Fibroblast of skin of left biceps (primary cell): ENCODE measurements at regions not wholly inside any gene's neighbourhood (a gene's known extent, or its start where the extent isn't known, plus 50 kb on each side); places are given as distances from the start of the nearest gene placed in this dataset.
A peak's percentile ranks its signal among the peaks of the same experiment; 100 is the strongest.

ENCODE experiments used
- DNase-seq, 2 experiments: peaks; one replicate each; pipeline ENCODE4 v3.0.0-alpha.2; 2013; ENCODE audit warnings: low read depth in 2 of 2

- no peak for DNase-seq
Measured at GRCh38 chr6:144877118-144877517, 592.0 kb downstream of the UTRN start.

GRCh38 chr6:144878577-144878976 lies 593.4 kb downstream of the UTRN start:
- no peak for DNase-seq

GRCh38 chr6:144879436-144879835 lies 594.3 kb downstream of the UTRN start:
- DNase-seq = no peak

GRCh38 chr6:144882425-144882824 lies 597.3 kb downstream of the UTRN start:
- DNase-seq = no peak

DNA sequence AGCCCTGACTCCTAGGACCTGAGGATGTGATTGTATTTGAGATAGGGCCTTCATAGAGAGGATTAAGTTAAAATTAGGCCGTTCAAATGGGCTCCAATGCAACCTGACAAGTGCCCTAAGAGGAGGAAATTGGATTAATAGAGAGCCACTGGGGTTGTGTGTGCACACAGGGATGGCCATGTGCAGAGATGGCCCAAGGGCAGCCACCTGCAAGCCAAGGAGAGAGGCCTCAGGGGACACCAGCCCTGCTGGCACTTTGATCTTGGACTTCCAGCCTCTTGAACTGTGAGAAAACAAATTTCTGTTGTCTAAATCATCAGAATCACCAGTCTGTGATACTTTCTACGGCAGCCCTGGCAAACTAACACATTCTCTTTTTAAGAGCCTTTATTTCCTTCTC lies 598.8 kb downstream of the UTRN start:
- no peak for DNase-seq

GRCh38 chr6:144885817-144886216 lies 600.7 kb downstream of the UTRN start:
- no peak for DNase-seq

GRCh38 chr6:144886682-144887081 lies 601.5 kb downstream of the UTRN start:
- DNase-seq = no peak

GRCh38 chr6:144888621-144889020 lies 603.5 kb downstream of the UTRN start:
- DNase-seq = no peak

DNA sequence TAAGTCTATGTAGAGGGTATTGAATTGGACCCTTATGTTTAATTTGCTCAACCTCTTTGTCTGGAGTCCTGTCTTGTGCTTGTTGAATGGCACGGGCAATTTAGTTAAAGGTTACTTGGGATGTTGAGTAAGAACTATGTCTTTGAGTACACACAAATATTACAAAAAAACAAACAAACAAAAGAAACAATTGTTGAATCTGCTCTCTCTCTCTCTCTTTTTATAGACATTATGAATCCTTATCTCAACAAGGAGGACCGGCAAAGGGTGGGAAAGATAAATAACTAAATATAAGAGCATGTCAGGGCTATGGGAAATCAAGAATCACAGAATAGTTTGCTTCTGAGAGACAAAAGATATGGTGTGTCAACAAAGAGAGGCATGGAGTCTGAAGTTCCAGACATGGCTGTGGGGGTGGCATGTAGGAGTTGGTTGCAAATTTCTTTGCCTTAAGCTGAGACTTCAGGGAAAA lies 608.6 kb downstream of the UTRN start:
- no peak for DNase-seq

GRCh38 chr6:144894240-144894639 lies 609.1 kb downstream of the UTRN start:
- no peak for DNase-seq

GRCh38 chr6:144895313-144896278 lies 610.5 kb downstream of the UTRN start:
- DNase-seq = no peak

DNA sequence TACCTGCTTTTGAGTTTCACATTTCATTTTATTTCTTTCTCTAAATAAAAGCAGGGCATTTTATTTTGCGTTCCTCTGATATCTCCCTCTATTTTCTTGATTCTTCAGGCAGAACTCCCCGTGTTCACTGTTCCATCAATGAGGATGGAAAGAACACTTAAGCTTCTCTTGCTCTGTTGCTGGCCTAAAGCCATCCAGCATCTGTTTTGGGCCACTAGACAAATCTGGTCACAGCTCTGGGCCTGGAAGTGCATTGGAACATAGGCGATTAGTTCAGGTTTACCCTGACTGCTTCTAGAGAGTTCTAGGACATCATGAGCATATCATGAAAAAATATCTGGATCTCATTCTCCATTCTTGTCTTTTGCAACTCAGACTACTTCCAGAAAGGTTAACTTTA lies 611.2 kb downstream of the UTRN start:
- DNase-seq = no peak

DNA sequence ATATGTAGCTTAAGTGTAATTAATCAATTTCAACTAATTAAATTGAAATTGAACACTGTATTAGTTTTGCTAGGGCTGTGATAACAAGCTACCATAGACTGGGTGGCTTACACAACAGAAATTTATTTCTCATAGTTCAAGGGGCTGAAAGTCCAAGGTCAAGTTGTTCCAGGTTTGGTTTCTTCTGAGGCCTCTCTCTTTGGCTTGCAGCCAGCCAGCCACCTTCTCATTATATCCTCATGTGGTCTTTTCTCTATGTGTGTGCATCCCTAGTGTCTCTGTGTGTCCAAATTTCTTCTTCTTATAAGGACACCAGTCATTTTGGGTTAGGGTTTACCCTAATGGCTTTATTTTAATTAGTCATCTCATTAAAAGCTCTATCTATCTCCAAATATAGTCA lies 611.7 kb downstream of the UTRN start:
- DNase-seq = no peak

DNA sequence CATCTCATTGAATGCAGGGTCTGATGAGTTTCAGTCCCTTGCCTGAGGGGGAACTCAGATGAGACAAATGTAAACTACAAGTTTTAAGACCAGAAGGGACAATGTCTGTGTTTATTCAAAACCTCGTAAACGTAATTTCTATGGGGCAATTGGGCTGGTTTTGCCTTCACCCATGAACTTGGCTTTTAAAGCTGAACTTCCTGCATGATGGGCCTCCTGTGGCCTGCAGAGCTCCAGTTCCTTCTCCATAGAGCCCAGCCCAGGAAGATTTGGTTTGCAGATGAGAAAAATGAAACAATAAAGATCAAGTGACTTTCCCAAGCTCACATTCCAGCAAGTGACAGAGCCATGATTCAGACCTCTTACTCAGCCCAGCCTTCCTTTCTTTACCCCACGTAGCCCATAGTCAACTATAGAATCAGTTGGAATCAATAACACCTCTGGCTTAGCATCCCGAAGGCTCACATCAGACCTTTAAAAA lies 612.3 kb downstream of the UTRN start:
- DNase-seq = peak; percentile 64 to 65

DNA sequence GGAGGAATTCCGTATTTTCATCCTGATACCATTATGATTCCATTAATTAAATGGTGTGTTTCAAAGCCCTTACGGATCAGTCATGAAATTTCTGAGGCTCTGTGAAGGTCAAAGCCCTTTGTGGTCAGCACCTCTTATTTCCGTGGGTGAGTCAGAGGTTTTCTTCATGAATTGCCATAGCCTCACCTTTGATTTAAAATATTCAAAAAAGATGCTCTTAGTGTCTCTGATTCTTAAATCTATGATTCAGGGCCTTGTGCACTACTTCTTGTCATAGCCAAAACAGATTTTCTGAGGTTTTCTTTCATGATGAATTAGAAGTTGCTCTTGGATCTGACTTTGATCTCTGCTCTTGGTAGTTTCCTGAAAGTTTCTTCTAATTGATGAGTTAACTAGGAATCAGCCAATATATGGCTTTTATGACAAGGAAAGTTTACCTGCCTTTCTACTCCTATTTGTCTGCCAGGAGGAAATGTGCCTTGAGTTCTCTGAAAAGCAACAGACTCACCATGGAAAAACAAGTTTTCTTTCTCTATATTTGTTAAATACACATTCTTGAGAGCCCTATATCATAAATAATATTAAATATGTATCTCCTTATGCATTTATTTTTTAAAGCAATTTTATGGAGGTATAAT lies 613.0 kb downstream of the UTRN start:
- DNase-seq = no peak

DNA sequence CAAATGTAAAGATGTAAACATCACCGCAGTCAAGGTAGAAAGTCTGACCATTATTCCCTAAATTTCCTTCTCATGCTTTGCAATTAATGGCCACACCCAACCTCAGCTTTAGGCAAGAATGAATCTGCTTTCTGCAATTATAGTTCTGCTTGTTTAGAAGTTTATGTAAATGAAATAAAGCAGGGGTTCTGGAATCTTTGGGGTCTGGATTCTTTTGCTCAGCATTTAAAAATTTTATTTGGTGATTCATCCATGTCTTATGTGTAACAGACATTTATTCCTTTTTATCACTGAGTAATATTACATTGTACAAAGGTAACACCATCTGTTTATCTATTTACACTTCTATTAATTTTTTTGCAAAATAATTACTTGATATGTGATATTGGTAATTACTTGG lies 613.6 kb downstream of the UTRN start:
- DNase-seq = no peak

GRCh38 chr6:144899161-144899560 lies 614.0 kb downstream of the UTRN start:
- peak; percentile 66 to 71 for DNase-seq

- DNase-seq = no peak
Measured at GRCh38 chr6:144901412-144901811, 616.3 kb downstream of the UTRN start.

GRCh38 chr6:144908004-144908403 lies 622.9 kb downstream of the UTRN start:
- no peak for DNase-seq

DNA sequence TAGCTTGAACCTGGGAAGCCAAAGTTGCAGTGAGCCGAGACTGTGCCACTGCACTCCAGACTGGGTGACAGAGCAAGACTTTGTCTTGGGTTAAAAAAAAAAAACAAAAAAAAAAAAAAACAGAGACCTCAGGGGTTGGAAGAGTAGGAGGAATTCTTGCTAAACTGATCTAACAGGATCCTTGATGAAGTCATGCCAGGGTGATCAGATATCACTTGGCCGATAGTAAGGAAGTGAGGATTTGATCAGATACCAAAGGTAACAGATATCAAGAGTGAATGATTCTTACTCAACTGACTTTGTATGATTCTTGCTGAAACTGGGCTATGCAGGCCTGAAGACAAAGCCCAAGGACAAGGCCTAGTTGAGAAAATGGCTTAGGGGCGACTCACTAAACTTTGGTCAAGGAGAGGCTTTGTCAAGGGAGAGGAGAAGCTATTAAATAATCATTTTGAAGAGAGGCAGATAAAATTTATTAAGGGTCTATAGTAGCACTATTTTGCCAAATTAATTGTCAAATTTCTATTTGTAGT lies 624.7 kb downstream of the UTRN start:
- DNase-seq = no peak

DNA sequence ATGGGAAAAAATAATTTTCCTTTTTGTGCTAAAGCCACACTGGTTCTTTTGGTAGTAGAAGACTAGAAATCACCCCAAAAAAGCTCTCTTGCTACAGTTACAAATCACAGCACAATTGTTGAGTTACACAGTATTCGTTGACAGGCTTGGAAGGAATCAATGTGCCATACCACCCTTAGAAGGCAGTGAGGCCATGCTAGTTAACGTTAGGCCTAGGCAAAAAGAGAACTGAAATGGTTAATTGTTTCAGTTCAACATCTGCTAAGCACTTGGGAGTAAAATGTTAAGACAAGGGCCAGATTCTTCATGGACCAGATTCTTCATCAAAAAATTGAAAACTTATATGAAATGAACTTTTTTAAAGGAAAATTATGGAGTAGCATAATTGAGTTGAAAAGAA lies 626.2 kb downstream of the UTRN start:
- DNase-seq = no peak

DNA sequence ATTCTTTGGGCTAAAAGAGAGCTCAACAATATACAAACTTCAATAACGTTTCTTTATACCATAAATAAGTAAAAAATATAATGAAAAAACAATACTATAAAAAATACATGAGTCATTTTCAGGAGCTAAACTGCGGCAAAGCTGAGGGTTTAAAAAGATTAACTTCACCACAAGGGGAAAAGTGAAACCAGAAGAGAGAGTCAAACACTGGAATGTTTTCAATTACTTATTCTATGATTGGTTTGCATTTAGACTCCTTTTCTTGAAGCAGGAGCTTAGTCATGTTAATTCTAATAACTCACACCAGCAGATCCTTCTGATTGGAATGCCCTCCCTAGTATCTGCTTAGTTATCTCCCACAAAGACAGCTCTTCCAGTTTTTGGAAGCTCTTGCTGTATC lies 627.3 kb downstream of the UTRN start:
- peak; percentile 70 to 76 for DNase-seq

GRCh38 chr6:144918073-144918472 lies 632.9 kb downstream of the UTRN start:
- DNase-seq = no peak
